Vagina (tissue), 2 donors: ENCODE measurements at regions not wholly inside any gene's neighbourhood (a gene's known extent, or its start where the extent isn't known, plus 50 kb on each side); places are given as distances from the start of the nearest gene placed in this dataset.
"Not testable (repeated sequence)": the region's sequence is repeated elsewhere in the genome, so short reads cannot be mapped to it uniquely, and the experiment has no call there.

Experiments used
- POLR2A ChIP-seq, 2 donors: fragments of 450-650 bp; IDR thresholded peaks; one replicate each; pipeline ENCODE4 v1.6.1; 2017; ENCODE audit warnings: antibody characterized with exemption in 2 of 2, mild to moderate bottlenecking in 2 of 2, moderate library complexity in 2 of 2
- POLR2AphosphoS5 ChIP-seq, 2 donors: sonication (generic); formaldehyde crosslinking; IDR thresholded peaks; one replicate each; pipeline ENCODE4 v1.9.0; 2017; ENCODE audit warnings: antibody characterized with exemption in 2 of 2, mild to moderate bottlenecking in 2 of 2, low read depth in 1 of 2; ENCODE audit not compliant: insufficient read depth in 1 of 2
- TF ChIP-seq, protein P1 (sequence below), 3 experiments: fragments of 450-650 bp in 2 of 3; fragments of 200-600 bp in 1 of 3; sonication (generic) in 1 of 3; IDR thresholded peaks; one replicate each; pipeline ENCODE4 v1.5.1; 2017 to 2019; ENCODE audit warnings: antibody characterized with exemption in 3 of 3, mild to moderate bottlenecking in 2 of 3, moderate library complexity in 2 of 3

GRCh38 chr20:29456987-29457693, 1800.3 kb upstream of the DEFB115 start:
- TF ChIP-seq, protein P1, sequence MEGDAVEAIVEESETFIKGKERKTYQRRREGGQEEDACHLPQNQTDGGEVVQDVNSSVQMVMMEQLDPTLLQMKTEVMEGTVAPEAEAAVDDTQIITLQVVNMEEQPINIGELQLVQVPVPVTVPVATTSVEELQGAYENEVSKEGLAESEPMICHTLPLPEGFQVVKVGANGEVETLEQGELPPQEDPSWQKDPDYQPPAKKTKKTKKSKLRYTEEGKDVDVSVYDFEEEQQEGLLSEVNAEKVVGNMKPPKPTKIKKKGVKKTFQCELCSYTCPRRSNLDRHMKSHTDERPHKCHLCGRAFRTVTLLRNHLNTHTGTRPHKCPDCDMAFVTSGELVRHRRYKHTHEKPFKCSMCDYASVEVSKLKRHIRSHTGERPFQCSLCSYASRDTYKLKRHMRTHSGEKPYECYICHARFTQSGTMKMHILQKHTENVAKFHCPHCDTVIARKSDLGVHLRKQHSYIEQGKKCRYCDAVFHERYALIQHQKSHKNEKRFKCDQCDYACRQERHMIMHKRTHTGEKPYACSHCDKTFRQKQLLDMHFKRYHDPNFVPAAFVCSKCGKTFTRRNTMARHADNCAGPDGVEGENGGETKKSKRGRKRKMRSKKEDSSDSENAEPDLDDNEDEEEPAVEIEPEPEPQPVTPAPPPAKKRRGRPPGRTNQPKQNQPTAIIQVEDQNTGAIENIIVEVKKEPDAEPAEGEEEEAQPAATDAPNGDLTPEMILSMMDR (IDR thresholded peaks at IDR 0.05) = not testable (repeated sequence)
- not testable (repeated sequence) for TF ChIP-seq POLR2AphosphoS5 (IDR thresholded peaks at IDR 0.05; ENCODE audit: insufficient read depth in 1 of 2, low read depth in 1 of 2); POLR2A (IDR thresholded peaks at IDR 0.05)
